ENCODE measurements at regions not wholly inside any gene's neighbourhood (a gene's known extent, or its start where the extent isn't known, plus 50 kb on each side); places are given as distances from the start of the nearest gene placed in this dataset.
A peak's percentile ranks its signal among the peaks of the same experiment; 100 is the strongest.

DNA sequence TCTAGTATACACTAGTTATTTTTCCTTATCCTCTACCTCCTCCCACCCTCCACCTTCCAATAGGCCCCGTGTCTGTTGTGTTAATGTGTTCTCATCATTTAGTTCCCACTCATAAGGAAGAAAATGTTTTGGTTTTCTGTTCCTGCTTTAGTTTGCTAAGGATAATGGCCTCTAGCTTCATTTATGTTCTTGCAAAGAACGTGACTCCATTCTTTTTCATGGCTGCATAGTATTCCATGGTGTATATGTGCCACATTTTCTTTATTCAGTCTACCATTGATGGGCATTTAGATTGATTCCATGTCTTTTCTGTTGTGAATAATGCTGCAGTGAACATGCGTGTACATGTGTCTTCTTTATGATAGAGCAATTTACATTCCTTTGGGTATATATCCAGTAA lies 146.5 kb upstream of the GAS1 start (continued):
- peak; percentile 69; the same call in 1 of the 2 replicates for TF ChIP-seq KDM1A (IDR thresholded peaks at IDR 0.05; ENCODE audit: borderline replicate concordance, low read length)
- TF ChIP-seq CEBPB (IDR thresholded peaks at IDR 0.05; ENCODE audit: low read depth, low read length), result no peak
